ENCODE measurements at regions not wholly inside any gene's neighbourhood (a gene's known extent, or its start where the extent isn't known, plus 50 kb on each side); places are given as distances from the start of the nearest gene placed in this dataset.

DNA sequence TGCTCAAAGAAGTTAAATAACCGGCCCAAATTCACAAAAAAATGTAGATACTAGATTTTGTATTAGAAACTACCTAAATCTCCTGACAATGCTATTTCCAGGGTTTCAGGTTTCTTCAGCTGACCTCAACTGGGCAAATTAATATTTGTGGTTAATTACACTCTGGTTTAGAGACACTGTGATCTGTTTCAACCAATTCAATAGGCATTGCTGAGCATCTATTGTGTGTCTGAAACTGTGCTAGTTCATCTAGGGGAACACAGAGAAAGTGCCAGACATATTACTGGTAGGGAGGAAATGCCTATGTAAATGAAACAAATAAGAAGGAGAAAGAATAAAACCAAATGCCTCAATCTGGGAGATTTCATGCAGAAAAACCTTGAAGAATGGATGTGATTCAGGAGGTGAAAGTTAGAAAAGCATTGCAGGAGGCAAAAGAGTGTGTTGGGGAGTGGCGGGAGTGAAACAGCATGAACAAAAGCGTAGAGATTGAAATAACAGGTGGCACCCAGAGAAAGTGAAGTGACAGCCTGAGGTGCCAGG is 51.3 kb upstream of the IVNS1ABP start:
- TF ChIP-seq, protein P1, sequence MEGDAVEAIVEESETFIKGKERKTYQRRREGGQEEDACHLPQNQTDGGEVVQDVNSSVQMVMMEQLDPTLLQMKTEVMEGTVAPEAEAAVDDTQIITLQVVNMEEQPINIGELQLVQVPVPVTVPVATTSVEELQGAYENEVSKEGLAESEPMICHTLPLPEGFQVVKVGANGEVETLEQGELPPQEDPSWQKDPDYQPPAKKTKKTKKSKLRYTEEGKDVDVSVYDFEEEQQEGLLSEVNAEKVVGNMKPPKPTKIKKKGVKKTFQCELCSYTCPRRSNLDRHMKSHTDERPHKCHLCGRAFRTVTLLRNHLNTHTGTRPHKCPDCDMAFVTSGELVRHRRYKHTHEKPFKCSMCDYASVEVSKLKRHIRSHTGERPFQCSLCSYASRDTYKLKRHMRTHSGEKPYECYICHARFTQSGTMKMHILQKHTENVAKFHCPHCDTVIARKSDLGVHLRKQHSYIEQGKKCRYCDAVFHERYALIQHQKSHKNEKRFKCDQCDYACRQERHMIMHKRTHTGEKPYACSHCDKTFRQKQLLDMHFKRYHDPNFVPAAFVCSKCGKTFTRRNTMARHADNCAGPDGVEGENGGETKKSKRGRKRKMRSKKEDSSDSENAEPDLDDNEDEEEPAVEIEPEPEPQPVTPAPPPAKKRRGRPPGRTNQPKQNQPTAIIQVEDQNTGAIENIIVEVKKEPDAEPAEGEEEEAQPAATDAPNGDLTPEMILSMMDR (IDR thresholded peaks at IDR 0.05; ENCODE audit: low read depth, low read length, poor library complexity, severe bottlenecking), result no peak
- no peak for TF ChIP-seq EZH2phosphoT487 (IDR thresholded peaks at IDR 0.05; ENCODE audit: borderline replicate concordance, low read length)
